IMR-90 (cell line): ENCODE measurements at regions not wholly inside any gene's neighbourhood (a gene's known extent, or its start where the extent isn't known, plus 50 kb on each side); places are given as distances from the start of the nearest gene placed in this dataset.

Experiments used
- BHLHE40 ChIP-seq: fragments of 150-350 bp; IDR thresholded peaks from 2 replicates; pipeline ENCODE4 v1.6.1; 2016; ENCODE audit warnings: mild to moderate bottlenecking, low read depth, low read length
- CEBPB ChIP-seq: IDR thresholded peaks from 2 replicates; pipeline ENCODE4 v1.6.1; 2012; ENCODE audit warnings: low read depth, low read length, improper control_type of control experiment
- CTCF ChIP-seq: conservative IDR thresholded peaks from 2 replicates; pipeline ENCODE4 v1.5.1; 2012; ENCODE audit warnings: mild to moderate bottlenecking, low read depth, low read length, improper control_type of control experiment
- FOS ChIP-seq: fragments of 150-350 bp; IDR thresholded peaks from 2 replicates; pipeline ENCODE4 v1.6.1; 2016; ENCODE audit warnings: low read depth, low read length
- MAFK ChIP-seq: IDR thresholded peaks from 2 replicates; pipeline ENCODE4 v1.6.1; 2012; ENCODE audit warnings: low read depth, low read length, improper control_type of control experiment
- MAZ ChIP-seq: IDR thresholded peaks from 2 replicates; pipeline ENCODE4 v1.6.1; 2012; ENCODE audit warnings: low read depth, mild to moderate bottlenecking, low read length, improper control_type of control experiment, moderate library complexity, borderline replicate concordance
- MXI1 ChIP-seq: IDR thresholded peaks from 2 replicates; pipeline ENCODE4 v1.6.1; 2012; ENCODE audit warnings: low read depth, mild to moderate bottlenecking, low read length, moderate library complexity, borderline replicate concordance
- NFE2L2 ChIP-seq: fragments of 150-350 bp; IDR thresholded peaks from 2 replicates; pipeline ENCODE4 v1.6.1; 2016; ENCODE audit warnings: low read depth, mild to moderate bottlenecking, low read length
- POLR2A ChIP-seq: IDR thresholded peaks from 2 replicates; pipeline ENCODE4 v1.6.1; 2012; ENCODE audit warnings: mild to moderate bottlenecking, low read depth, low read length
- RAD21 ChIP-seq: IDR thresholded peaks from 2 replicates; pipeline ENCODE4 v1.6.1; 2012; ENCODE audit warnings: low read length, improper control_type of control experiment
- RCOR1 ChIP-seq: IDR thresholded peaks from 2 replicates; pipeline ENCODE4 v1.6.1; 2012; ENCODE audit warnings: mild to moderate bottlenecking, low read length, improper control_type of control experiment; ENCODE audit not compliant: insufficient replicate concordance
- SMC3 ChIP-seq: fragments of 150-350 bp; IDR thresholded peaks from 2 replicates; pipeline ENCODE4 v1.6.1; 2016; ENCODE audit warnings: low read depth, mild to moderate bottlenecking, antibody characterized with exemption, low read length, moderate library complexity
- TF ChIP-seq, protein P1 (sequence below): fragments of 150-350 bp; IDR thresholded peaks from 2 replicates; pipeline ENCODE4 v1.6.1; 2017; ENCODE audit warnings: mild to moderate bottlenecking, antibody characterized with exemption, low read length, low read depth

DNA sequence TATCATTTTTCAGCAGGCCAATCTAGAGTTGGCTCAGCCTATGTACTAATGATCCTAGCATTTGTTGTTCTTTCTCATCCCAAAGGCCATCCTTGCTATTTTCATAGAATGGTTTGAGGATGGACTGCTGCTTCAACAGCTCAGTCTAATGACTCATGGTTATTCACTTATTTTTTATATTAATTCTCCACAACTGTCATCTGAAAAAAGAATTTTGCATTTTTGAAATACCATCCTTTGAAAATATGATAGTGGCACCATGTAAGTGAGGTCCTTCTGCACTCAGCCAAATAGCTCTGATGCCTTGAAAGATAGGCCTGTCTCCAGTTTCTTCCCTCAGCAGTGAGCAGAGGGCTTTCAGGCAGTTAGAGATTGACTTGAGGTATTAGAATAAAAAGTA lies 377.5 kb downstream of the LMO4 start:
- TF ChIP-seq, protein P1, sequence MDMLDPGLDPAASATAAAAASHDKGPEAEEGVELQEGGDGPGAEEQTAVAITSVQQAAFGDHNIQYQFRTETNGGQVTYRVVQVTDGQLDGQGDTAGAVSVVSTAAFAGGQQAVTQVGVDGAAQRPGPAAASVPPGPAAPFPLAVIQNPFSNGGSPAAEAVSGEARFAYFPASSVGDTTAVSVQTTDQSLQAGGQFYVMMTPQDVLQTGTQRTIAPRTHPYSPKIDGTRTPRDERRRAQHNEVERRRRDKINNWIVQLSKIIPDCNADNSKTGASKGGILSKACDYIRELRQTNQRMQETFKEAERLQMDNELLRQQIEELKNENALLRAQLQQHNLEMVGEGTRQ = no peak
- no peak for TF ChIP-seq CTCF
- no peak for TF ChIP-seq POLR2A
- TF ChIP-seq MAFK = no peak
- TF ChIP-seq CEBPB = no peak
- TF ChIP-seq MAZ = no peak
- TF ChIP-seq SMC3 = no peak
- no peak for TF ChIP-seq BHLHE40
- TF ChIP-seq RAD21 = no peak
- TF ChIP-seq FOS = no peak
- no peak for TF ChIP-seq NFE2L2
- TF ChIP-seq MXI1 = no peak
- TF ChIP-seq RCOR1 = no peak
